ENCODE measurements at regions not wholly inside any gene's neighbourhood (a gene's known extent, or its start where the extent isn't known, plus 50 kb on each side); places are given as distances from the start of the nearest gene placed in this dataset.

DNA sequence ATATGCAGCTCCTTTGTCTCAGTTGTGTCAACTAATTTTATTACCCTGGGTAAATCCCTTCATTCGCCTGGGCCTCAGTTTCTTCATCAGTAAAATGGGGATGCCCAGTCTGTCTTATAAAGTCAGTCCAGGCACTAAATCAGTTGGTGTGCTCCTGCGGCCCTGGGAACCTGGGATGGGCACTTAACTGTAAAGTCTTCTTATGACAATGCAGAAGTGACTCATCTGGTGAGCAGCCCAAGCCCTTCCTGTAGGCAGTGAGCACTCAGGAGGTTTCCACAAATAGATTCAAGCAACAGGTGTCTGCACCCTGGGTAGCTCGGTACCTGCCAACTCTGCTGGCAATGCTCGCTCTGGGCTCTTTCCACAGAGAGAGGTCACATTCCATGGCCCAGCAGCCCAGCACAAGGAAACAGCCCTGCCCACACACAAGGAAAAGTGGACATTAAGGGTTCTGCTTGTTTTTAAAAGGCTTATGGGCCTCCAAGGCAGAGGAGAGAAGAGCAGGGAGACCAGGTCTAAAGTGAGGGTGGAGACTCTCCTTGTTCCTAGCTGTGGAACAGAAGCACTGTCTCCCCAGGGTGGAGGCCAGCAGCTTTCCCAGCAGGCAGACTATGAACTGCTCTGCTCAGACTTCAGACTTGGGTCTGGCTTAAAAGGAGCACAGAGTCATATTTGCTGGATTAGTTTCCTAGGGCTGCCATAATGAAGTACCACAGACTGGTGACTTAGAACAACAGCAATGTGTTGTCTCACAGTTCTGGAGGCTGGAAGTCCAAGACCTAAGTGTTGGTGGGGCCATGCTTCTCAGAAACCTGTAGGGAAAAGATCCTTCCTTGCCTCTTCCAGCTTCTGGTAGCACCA is 89.7 kb upstream of the ADRA1B start:
- H3K4me3 ChIP-seq, result no peak overlapping the region
- H3K9me3 ChIP-seq, result no peaks in the 10 kb centered on the region
- H3K27me3 ChIP-seq, result no peaks in the 10 kb centered on the region
- no peak for DNase-seq
- TF ChIP-seq, protein P1, sequence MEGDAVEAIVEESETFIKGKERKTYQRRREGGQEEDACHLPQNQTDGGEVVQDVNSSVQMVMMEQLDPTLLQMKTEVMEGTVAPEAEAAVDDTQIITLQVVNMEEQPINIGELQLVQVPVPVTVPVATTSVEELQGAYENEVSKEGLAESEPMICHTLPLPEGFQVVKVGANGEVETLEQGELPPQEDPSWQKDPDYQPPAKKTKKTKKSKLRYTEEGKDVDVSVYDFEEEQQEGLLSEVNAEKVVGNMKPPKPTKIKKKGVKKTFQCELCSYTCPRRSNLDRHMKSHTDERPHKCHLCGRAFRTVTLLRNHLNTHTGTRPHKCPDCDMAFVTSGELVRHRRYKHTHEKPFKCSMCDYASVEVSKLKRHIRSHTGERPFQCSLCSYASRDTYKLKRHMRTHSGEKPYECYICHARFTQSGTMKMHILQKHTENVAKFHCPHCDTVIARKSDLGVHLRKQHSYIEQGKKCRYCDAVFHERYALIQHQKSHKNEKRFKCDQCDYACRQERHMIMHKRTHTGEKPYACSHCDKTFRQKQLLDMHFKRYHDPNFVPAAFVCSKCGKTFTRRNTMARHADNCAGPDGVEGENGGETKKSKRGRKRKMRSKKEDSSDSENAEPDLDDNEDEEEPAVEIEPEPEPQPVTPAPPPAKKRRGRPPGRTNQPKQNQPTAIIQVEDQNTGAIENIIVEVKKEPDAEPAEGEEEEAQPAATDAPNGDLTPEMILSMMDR (IDR thresholded peaks at IDR 0.05), result no peak
- no peaks in the 10 kb centered on the region for H3K36me3 ChIP-seq
- peaks cover 0 to 21% (median 11%) of the 10 kb centered on the region in 4 donors for H3K4me1 ChIP-seq
- peak overlapping the region; percentile 15 to 44 for H3K27ac ChIP-seq
- intact Hi-C loops (cut with DNase I; ENCODE audit: low total_unique reads), result no loop called here

DNA sequence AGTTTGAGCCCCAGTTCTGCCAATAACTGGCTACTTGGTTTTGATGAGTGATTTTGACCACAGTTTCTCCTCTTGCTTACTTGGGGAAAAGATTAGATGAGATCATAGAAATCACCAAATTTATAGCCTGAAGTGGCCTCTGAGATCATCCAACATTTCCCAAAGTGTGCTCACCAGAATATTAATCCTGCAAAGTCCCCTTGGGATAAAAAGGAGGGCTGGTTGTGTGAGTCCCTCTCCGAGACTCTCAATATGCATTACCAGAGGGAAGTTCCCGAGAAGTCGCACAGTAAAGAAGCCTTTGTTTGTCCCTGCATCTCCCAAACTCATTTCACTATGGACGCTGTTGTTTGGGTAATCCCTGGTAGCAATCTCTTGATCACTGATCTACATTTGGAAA is 88.4 kb upstream of the ADRA1B start:
- intact Hi-C loops (cut with DNase I; ENCODE audit: low total_unique reads), result no loop called here
- DNase-seq, result no peak
- no peak overlapping the region for H3K27ac ChIP-seq
- no peaks in the 10 kb centered on the region for H3K27me3 ChIP-seq
- no peaks in the 10 kb centered on the region for H3K9me3 ChIP-seq
- H3K36me3 ChIP-seq, result no peaks in the 10 kb centered on the region
- H3K4me1 ChIP-seq, result peaks cover 0 to 21% (median 11%) of the 10 kb centered on the region in 4 donors
- no peak overlapping the region for H3K4me3 ChIP-seq
- TF ChIP-seq, protein P1 (IDR thresholded peaks at IDR 0.05), result no peak

DNA sequence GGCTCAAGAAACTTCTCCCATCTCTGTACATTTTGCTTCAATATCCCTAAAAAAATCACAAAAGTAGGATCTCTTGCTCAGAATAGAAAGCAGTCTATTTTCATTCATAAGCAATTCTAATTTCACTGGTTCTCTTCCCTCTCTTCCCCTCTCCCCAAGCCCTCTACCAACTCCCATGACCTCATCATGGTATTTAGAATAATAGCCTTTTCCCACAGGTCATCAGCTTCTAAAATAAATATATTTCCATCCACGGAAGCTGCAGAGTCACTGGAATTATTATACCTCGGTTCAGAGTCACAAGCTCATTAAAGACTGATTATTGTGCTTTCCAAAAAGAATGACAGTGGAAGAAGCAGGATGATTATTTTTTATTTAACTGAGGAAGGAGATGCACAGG is 84.2 kb upstream of the ADRA1B start:
- Histone ChIP-seq H3K36me3 (no peaks in the 10 kb centered on the region), H3K27me3 (no peaks in the 10 kb centered on the region), H3K4me3 (no peak overlapping the region), H3K9me3 (no peaks in the 10 kb centered on the region), H3K27ac (no peak overlapping the region), H3K4me1 (peaks cover 0 to 4% (median under 1%) of the 10 kb centered on the region in 4 donors)
- TF ChIP-seq, protein P1 (IDR thresholded peaks at IDR 0.05), result no peak
- intact Hi-C loops (cut with DNase I; ENCODE audit: low total_unique reads), result no loop called here
- DNase-seq, result no peak

DNA sequence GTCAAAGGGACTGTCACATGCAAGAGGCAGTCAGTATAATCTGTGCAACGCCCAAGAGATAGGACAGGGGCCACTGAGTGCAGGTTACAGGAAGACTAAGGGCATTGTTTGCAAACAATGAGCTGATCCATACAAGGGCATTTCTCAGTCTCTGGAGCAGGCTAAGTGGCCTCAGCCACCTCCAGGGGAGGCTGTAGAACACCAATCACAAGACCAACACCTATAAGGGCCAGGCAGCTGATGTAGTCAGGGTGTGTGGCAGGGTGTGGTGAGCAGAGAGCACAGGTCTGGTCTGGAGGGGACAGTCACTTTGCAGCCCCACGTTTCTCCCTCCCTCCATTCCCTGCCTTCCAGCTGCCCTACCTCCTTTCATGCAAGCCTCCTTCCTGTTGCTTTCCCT is 83.2 kb upstream of the ADRA1B start:
- Histone ChIP-seq H3K4me3 (no peak overlapping the region), H3K36me3 (no peaks in the 10 kb centered on the region), H3K4me1 (no peaks in the 10 kb centered on the region), H3K27me3 (no peaks in the 10 kb centered on the region), H3K9me3 (no peaks in the 10 kb centered on the region), H3K27ac (no peak overlapping the region)
- DNase-seq, result no peak
- TF ChIP-seq, protein P1 (IDR thresholded peaks at IDR 0.05), result no peak
- intact Hi-C loops (cut with DNase I; ENCODE audit: low total_unique reads), result no loop called here

DNA sequence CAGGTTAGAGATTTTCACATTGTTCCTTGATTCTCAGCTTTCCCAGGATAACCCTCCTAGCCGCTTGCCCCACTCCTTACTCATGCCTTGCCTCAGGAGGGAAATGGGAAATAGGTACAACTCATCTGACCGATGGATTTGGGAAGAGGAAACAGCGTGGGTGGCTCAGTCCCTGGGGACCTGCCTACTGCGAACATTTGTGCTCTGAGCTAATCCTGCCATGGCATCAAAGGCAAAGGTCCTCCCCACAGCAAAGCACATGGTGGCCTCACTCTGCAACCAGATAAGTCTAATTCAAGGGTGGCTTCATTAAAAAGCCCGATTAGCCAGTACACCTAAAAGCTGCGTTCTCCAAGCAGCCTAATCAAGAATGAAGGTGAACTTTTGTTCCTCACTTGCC is 82.4 kb upstream of the ADRA1B start:
- Histone ChIP-seq H3K27me3 (no peaks in the 10 kb centered on the region), H3K9me3 (no peaks in the 10 kb centered on the region), H3K27ac (no peak overlapping the region), H3K4me1 (no peaks in the 10 kb centered on the region), H3K36me3 (no peaks in the 10 kb centered on the region), H3K4me3 (no peak overlapping the region)
- no peak for DNase-seq
- intact Hi-C loops (cut with DNase I; ENCODE audit: low total_unique reads), result no loop called here
- TF ChIP-seq, protein P1 (IDR thresholded peaks at IDR 0.05), result no peak
